HG03045 (cell line): ENCODE measurements at regions not wholly inside any gene's neighbourhood (a gene's known extent, or its start where the extent isn't known, plus 50 kb on each side); places are given as distances from the start of the nearest gene placed in this dataset.

Experiments used
- ATAC-seq: cut with Tn5 transposase; IDR thresholded peaks from one replicate; pipeline ENCODE4 v1.9.1; 2021; ENCODE audit warnings: mild to moderate bottlenecking, moderate library complexity; ENCODE audit not compliant: unreplicated experiment

- ATAC-seq, result no peak
Observed at GRCh38 chr16:86288716-86289294, 221.5 kb upstream of the FOXF1 start.

GRCh38 chr16:86289304-86289703 is 221.0 kb upstream of the FOXF1 start:
- no peak for ATAC-seq

DNA sequence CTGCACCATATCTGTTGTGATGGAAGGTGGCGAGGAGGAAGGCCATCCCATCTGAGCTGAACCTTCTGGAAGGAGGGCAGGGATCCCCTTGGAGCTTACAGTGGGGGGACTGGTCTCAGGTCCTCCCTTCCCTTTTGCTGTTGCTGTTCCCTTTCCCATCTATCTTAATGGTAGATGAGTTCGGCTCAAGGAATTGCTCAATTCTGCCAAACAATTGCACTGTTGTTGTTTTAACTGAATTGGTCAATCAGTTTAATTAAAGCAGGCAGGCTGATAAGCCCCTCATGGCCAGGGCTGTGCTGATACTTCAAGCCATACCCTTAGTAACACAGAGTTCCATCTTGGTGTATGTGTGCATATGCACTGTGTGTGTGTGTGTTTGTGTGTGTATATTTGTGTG is 220.4 kb upstream of the FOXF1 start:
- no peak for ATAC-seq

DNA sequence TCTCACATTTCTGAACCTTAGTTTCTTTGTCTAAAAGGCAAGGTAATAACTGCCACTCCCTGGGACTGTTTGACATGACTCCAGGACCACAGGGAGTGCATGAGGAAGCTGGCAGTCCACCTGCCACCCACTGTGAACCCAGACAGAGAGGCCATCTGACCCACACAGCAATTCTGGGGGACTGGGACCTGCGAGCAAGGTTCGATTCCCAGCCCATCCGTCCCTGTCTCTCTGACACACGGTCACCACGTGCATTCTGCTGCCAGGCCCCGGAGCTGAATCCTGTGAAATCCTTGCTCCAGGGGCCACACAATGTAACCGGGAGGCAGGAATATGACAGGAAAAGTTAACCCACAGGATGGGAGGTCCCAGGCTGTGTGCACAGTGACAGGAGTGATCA is 218.8 kb upstream of the FOXF1 start:
- ATAC-seq, result no peak

DNA sequence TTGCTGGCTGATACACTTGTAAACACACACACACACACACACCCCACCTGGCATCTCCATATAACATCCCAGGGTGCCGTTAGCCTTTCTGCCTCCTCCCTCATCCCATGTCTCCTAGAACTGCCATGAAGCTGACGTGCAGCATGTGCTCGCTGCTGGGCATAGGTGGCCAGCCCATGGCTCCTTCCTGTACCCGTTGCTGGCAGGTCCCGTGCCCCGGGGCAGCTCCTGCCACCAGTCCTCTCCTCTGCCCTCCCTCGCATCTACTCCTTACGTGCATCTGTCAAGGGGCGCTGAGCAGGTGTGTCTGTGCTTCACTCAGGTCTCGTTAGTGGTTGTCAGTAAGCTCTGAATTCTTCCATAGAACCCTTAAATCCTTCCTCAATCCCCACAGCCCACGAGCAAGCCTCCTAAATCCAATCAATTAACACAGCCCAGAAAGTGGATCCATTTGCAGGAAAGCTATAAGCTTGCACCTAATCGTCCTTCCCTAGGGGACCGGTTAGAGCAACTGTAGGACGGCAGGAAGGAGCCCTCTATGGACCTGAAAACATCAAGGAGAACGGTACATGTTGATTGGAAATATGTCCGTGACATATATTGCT is 218.1 kb upstream of the FOXF1 start:
- no peak for ATAC-seq

DNA sequence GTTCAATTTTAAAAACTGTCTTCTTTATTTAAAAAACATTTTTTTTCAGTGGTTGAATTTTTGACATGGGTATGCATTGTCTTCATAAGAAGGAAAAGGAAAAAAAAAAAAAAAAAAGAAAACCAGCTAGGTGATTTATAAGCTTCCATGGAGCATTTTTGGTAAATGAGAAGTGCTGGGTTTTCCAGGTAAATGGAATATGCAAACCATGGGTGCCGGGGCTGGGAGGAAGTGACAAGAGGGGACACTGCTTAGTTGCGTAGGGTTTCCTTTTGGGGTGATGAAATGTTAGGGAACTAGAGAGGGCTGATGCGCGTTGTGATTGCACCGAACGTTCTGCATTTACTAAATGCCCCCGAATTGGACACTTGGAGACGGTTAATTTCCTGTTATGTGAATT is 217.4 kb upstream of the FOXF1 start:
- no peak for ATAC-seq

GRCh38 chr16:86293906-86294305 is 216.4 kb upstream of the FOXF1 start:
- no peak for ATAC-seq

GRCh38 chr16:86294535-86295196 is 215.7 kb upstream of the FOXF1 start:
- ATAC-seq, result no peak

- ATAC-seq, result no peak
Observed at GRCh38 chr16:86296256-86296655, 214.1 kb upstream of the FOXF1 start.

DNA sequence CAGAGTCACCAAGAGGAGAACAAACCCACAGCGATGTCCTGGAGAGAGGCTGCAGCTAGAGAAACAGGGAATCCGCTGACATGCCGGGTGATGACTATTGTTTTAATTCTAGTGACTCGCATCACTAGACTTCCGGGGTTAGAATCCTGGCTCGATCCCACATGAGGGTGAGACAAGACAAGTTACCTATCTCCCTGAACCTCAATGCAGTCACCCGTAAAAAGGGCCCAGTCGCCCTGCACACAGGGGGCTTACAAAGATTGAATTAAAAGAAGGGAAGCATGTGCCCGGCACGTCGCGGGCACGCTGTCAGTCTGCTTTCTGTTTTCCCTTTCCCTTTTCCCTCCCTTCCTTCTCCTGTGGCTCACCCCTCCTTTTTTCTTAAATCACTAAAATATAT is 212.9 kb upstream of the FOXF1 start:
- ATAC-seq, result no peak

- no peak for ATAC-seq
Observed at GRCh38 chr16:86297866-86298757, 212.2 kb upstream of the FOXF1 start.

DNA sequence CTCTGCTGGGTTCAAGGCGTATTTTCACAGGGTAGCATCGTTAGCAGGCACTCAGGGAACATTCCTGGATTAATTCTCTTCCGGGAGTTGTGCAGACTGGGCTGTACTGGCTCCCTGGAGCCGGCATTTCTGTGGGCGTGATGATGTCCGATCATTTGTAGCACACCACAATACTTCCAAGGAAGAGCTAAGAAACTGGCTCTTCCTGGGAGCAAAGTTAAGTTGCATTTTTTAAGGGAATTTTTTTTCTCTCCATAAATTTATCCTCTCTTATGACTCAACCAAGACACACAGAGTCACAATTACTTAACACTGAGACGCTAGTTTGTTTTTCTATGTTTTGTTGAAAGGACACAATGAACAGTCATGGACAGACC is 211.6 kb upstream of the FOXF1 start:
- no peak for ATAC-seq

GRCh38 chr16:86299882-86300610 is 210.3 kb upstream of the FOXF1 start:
- no peak for ATAC-seq

DNA sequence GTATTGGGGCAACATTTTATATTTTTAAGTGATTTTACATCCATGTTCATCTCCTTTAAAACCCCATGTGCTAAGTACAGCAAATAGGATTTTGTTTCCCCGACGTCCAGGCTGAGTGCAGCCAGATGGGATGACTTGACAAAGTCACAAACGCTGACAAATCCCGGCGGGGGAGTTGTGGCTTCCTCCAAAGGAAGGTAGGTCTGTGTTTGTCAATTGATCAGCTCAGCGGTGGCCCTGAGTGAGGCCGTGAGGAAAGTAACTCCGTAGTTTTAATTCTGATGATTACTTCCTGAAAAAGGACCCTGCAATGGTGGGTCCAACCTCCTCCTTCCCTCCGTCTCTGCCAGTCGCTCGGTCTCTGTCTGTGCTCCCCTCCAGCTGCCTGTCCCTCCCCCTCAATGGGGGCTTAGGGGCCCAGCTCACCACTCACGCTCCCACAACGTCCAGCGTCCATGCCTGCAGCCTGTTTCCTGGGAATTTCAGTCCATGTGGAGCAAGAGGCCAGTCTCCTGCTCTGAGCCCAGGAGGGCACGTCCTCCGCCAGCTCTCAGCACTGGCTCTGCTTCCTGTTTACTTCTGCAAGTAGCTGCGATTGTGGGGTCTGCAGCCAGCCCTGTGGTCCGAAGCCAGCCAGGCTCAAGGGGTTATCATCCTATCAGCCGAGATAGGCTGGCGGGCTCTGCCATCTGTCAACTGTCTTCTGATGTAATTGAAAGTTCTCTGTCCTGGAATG is 209.4 kb upstream of the FOXF1 start:
- ATAC-seq, result no peak

DNA sequence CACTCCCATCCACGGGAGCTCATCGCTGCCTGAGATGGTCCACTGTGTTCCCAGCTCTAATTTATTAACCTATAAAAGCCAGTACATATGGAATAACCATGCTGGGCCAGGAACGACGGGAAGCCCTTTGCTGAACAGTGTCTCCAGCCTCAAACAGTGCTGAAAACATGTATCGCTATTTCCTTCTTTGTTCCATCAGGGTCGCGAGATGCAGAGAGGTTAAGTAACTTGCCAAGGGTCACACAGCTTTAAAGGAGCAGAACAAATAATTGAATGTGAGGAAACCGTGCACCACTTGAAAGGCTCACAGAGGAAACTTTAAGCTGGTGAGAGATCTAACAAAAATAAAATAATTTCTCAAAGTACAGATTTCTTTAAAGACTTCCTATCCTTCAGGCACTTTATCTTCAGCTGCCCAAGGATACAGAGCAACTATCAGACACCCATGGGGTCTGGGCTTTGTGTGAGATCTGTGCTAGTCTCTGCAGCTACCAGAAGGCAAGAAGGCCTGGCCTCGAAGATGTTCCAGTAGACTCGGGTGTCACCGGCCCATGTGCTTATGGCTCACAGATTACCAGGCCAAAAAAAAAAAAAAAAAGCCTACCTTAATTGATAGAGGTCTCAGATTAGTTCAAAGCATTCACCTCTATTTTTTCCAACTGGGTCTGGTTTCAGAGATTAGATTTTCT is 207.8 kb upstream of the FOXF1 start:
- ATAC-seq, result no peak

GRCh38 chr16:86303787-86304678 is 206.3 kb upstream of the FOXF1 start:
- no peak for ATAC-seq

- no peak for ATAC-seq
Observed at GRCh38 chr16:86304868-86305267, 205.5 kb upstream of the FOXF1 start.

GRCh38 chr16:86305440-86305839 is 204.9 kb upstream of the FOXF1 start:
- ATAC-seq, result no peak
